Stimulated activated CD4-positive, alpha-beta T cell treated with anti-CD3 and anti-CD28 coated beads, Interleukin-1b, Interleukin-23, amount 100 ng/mL, for 48 hours (primary cell): ENCODE measurements at regions not wholly inside any gene's neighbourhood (a gene's known extent, or its start where the extent isn't known, plus 50 kb on each side); places are given as distances from the start of the nearest gene placed in this dataset.
"Not testable (repeated sequence)": the region's sequence is repeated elsewhere in the genome, so short reads cannot be mapped to it uniquely, and the experiment has no call there.

ENCODE experiments used
- DNase-seq: peaks from one replicate; pipeline ENCODE4 v3.0.0-alpha.2; 2020

DNA sequence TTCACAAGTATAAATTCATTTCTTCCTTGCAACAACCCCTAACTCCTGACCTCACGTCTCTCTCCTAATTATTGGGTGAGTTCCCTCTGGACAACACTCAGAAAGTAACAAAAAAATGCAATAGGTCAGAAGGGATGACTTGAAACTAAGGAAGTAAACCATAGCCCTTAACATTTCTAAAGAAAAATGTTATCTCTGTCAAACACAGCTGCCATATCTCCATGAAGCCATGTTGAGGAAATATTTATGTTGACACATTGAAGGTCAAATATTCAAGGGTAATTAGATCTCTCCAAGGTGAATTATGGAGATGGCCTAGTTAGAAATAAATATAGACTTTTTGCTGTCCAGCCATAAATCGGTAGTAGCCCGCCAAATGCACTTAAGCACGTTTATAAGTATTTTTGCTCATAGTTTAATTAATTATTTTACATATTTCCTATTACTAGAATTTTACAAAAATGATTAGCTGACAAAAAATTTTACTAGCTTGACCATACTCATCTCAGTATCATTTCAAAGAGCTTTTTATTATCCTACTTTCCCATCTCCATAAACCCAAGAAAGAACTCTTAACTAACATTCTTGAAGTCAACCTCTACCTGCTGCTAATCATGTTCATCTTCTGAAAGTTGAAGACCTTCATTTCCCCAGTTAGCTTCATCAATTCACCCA lies 160.1 kb upstream of the PKN2 start:
- DNase-seq: no peak

GRCh38 chr1:88526456-88526855 lies 157.6 kb upstream of the PKN2 start:
- DNase-seq: no peak

DNA sequence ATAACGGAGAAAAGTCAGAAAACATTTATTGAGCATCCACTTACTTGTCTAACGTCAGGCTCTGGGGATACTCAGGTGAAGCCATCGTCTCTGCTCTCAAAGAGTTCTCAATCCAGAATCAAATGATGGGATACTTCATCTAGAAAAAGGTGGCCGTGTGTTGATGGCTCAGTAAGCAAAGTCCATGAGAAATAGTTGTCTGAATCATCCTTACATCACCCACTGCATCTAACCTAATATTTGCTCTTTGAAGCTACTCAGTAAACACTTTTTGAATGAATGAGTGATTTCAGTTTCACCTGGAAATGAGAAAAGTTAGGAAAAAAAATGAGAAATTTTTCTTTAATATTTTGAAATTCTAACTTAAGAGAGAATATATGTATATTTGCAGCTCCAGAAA lies 155.3 kb upstream of the PKN2 start:
- DNase-seq: no peak

GRCh38 chr1:88529581-88529980 lies 154.5 kb upstream of the PKN2 start:
- DNase-seq: no peak

DNA sequence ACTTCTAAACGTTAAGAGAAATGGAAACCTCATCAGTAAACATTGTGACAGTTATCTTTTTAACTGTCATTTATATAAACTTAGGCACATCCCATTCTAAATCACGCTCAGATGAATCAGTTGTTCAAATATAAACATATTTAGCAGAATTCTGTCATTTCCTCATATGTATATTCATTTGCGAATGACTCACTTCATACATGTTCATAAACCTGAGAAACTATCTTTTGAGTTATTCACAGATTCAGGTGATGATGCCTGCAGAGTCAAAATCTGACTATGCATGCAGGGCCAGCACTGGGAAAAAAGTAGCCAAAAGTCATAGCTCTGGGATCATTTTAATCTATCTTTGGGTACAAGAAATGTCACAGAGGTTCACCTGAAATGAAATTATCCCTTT lies 153.8 kb upstream of the PKN2 start:
- DNase-seq: no peak

- DNase-seq: no peak
Observed at GRCh38 chr1:88537787-88538186, 146.3 kb upstream of the PKN2 start.

DNA sequence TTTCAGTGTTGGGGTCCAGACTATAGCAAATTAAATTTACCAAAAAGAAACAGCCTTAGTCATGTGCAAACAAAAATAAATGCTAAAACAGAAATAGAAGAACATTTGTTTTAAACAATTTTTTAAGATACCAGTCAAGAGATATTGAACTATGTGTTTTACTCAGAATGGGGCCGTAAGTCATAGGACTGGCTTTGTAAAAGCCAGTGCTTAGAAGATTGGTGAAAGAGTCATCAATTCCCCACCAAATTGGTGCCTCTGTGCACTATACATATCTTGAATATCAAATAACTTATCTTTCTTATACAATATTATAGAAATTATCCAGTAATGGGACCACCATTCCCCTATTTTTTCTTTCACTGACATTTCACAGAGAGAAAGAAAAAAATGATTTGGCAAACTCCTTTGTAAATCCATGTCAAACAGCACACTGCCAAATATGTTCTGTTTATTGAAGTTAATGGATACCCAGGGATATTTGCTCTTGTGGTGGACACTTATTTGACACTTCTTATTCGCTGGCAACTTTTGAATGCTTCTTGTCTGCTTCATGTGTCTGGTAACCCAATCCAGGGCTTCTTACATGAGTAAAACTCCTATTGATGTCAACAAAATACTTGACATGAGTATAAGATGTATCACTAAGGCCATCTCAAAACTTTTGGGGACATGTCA lies 145.7 kb upstream of the PKN2 start:
- DNase-seq: no peak

- no peak for DNase-seq
Observed at GRCh38 chr1:88540255-88540654, 143.8 kb upstream of the PKN2 start.

DNA sequence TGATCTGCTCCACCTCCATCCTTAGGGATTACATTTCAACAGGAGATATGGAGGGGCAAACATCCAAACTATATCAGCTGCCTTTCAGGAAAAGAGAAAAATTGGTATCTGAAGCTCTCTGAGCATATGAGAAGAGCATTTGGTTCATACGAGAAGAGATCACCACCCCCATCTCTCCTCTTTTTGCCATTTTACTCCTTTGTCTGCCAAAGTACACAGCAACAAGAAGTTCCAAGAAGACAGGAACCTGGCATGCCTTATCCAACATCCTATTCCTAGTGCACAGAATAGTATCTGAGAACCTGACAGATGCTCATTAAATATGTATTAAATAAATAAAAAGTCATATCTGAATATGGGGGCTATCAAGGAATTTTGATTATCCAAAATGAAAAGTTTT lies 142.5 kb upstream of the PKN2 start:
- DNase-seq: no peak

- no peak for DNase-seq
Observed at GRCh38 chr1:88544195-88544594, 139.9 kb upstream of the PKN2 start.

DNA sequence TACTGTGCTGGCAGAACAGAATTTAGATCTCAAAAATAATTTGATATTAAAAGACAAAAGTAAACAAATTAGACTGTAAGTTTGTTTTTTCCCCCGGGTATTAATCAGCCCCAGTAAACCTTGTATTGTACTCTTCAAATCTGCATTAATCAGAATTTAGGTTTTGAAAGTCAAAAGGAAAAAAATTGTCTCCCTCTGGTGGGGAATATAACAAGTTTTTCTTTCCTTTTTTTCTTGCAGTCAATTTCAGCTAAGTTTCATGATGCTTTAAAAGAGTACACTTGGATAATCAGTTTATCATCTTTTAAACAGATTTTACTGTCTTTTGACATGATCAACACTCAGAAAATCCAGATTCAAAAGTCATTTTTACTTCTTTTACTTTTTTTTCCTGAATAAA lies 134.5 kb upstream of the PKN2 start:
- no peak for DNase-seq

DNA sequence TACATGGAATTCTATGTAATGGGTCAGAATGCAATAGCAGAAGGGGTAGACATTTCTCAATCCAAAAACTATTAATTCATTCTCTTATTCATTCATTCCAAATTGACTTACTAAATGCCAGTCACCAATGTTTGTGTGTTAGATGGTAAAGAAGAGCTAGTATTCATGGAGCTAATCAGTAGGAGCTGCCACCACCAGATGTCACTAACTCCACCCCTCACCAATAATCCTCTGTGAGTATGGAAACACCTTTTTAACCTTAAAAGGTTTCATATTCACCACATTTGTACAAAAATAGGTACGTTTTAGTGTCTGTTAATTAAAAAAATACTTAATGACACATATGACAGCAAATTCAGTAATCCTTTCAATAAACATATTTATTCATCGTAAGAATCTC lies 131.8 kb upstream of the PKN2 start:
- no peak for DNase-seq

DNA sequence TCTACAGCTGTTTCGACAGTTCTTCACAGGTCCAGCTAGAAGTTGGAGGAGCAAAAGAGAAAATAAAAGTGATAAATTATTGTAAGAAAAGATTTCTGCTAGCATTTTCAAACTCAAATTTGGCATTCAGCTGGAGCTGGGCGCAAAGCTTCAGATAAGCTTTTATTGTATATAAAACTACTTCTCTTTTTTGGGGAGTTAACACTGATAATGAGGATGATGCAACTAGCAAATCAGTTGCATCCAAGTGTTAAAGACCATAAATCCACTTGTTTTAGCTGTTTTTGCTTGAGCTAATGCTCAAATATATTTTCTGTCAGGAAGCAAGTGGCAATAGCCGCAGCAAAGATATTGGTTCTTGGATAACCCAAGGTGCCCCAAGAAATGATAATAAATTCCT lies 127.1 kb upstream of the PKN2 start:
- DNase-seq: no peak

DNA sequence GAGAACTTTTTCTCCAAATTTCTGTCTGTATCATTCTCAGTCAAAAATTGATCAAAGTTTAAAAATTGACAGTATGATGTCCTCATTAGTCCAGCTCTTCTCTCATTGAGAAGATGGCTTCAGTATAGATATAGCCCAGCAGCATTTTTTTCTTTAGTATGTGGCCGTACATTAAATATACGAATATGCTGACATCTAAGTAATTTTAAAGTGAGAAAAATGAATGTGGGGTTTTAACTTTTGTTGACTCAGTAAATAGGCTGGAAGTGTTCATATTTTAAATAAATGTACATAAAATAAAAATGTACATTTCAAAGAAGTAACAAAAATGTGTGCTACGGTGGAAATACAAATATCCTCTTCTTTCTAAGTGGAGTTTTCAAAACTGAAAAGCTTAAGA lies 123.5 kb upstream of the PKN2 start:
- no peak for DNase-seq

GRCh38 chr1:88562991-88563390 lies 121.1 kb upstream of the PKN2 start:
- no peak for DNase-seq

GRCh38 chr1:88566615-88567387 lies 117.3 kb upstream of the PKN2 start:
- DNase-seq: no peak

DNA sequence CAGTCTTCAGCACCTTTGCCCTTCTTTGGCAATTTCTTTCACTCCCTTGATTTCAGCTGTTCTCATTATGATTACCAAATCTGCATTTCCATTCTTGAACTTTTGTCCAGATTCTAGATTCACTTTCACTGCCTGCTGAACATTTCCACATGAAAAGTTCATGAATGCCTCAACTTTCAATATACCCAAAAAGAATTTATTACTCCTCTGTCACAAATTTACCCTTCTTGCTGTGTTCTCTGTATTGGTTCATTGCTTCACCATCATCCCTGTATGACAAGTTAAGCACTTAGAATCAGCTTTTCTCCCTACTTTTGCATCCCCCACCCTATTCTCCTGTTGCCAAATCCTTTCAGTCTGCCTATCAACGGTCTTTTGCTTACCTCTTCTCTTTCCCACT lies 112.6 kb upstream of the PKN2 start:
- no peak for DNase-seq

GRCh38 chr1:88579598-88579997 lies 104.5 kb upstream of the PKN2 start:
- DNase-seq: no peak

- DNase-seq: no peak
Observed at GRCh38 chr1:88581703-88582102, 102.4 kb upstream of the PKN2 start.

- no peak for DNase-seq
Observed at GRCh38 chr1:88593358-88593757, 90.7 kb upstream of the PKN2 start.

DNA sequence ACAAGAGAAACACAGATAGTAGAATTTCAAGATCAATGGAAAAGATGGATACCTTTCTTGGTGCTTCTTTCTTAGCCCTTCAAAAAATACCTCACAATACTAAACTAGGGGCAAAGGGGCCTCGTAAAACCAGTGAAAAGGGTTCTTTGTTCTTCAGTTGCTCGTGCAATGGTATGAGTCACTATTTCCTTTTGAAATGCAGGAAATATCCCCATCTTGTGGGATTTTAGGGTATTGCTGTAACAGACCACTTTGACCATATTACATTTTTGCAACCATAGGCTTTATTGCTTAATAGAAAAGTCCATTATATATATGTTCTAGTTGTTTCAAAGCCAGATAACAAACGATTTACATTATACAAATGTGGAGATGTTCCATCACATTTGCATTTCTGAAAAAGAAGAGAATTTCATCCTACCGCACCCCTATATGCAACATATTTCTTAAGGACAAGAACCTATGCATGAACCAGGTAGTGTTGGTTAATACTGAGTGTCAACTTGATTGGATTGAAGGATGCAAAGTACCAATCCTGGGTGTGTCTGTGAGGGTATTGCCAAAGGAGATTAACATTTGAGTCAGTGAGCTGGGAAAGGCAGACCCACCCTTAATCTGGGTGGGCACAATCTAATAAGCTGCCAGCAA lies 88.6 kb upstream of the PKN2 start:
- DNase-seq: no peak

DNA sequence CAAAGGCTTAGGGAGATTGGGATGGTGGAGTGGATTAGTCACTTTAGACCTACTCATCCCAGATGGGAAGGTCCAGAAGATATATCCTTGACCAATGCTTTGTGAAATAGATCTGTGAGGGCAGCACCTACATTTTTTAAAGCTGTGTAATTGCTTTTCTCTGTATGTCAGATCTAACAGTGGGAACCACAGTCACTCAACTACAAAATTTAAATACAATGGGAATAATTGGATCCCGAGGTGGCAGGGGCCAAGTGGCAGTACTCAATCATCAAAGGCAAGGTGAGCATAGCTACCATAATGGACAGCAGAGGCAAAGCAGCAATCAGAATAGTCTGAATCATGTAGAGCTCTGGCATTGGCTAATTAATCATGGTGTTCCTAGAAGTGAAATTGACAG lies 86.1 kb upstream of the PKN2 start:
- not testable (repeated sequence) for DNase-seq

GRCh38 chr1:88608139-88608943 lies 75.7 kb upstream of the PKN2 start:
- no peak for DNase-seq
